AG04450 (cell line): ENCODE measurements at regions not wholly inside any gene's neighbourhood (a gene's known extent, or its start where the extent isn't known, plus 50 kb on each side); places are given as distances from the start of the nearest gene placed in this dataset.

Source experiments
- CTCF ChIA-PET: fragments of 300-600, 350-600 bp; formaldehyde crosslinking; extraction: SDS; loops from one replicate; lab custom pipeline; 2022; ENCODE audit warnings: antibody characterized with exemption, inconsistent platforms; lab: Charles Lee
- POLR2A ChIA-PET: fragments of 350-600 bp; formaldehyde crosslinking; extraction: SDS; loops from one replicate; lab custom pipeline; 2021; ENCODE audit warnings: antibody characterized with exemption, inconsistent platforms; lab: Yijun Ruan, JAX
- DNase-seq: peaks from one replicate; pipeline ENCODE4 v3.0.0-alpha.2; 2011; ENCODE audit warnings: low read depth, low spot score
- H3K27ac ChIP-seq: one replicate; pipeline ENCODE4 v1.5.1; 2012; ENCODE audit warnings: low read depth, low read length, control low read depth
- H3K27me3 ChIP-seq: one replicate; pipeline ENCODE4 v1.6.0; 2012; ENCODE audit warnings: low read length; ENCODE audit not compliant: control insufficient read depth, insufficient read depth
- H3K4me3 ChIP-seq: 2 replicates; pipeline ENCODE4 v1.5.1; 2011; ENCODE audit warnings: mild to moderate bottlenecking, low read depth, low read length, control low read depth
- H3K9me3 ChIP-seq: 2 replicates; pipeline ENCODE4 v1.5.1; 2012; ENCODE audit warnings: low read length; ENCODE audit not compliant: control insufficient read depth, insufficient read depth
- TF ChIP-seq, protein P1 (sequence below): IDR thresholded peaks from 2 replicates; pipeline ENCODE4 v1.5.1; 2011; ENCODE audit warnings: low read depth, low read length, control low read depth, inconsistent platforms

DNA sequence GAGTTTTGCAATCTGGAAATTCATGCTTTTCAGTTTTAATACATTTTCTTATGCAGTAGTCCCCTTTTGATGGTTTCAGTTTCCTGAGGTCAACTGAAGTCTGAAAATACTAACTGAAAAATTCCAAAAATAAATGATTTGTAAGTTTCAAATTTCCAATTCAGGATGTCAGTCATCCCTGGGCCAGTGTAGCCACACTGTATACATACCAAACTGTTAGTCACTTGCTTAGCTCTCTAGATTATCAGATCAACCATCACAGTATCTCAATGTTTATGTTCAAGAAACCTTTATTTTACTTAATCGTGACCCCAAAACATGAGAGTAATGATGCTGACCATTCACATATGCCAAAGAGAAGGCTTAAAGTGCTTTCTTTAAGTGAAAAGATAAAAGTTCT, 715.5 kb downstream of the GBE1 start:
- no peak for DNase-seq
- Histone ChIP-seq H3K4me3 (no peak overlapping the region), H3K27ac (no peak overlapping the region), H3K27me3 (no peaks in the 10 kb centered on the region), H3K9me3 (0 out of 2 replicates have a peak, but pooled peaks cover 2% of the 10 kb centered on the region)
- ChIA-PET POLR2A (no interaction called here), CTCF (no interaction called here)
- TF ChIP-seq, protein P1, sequence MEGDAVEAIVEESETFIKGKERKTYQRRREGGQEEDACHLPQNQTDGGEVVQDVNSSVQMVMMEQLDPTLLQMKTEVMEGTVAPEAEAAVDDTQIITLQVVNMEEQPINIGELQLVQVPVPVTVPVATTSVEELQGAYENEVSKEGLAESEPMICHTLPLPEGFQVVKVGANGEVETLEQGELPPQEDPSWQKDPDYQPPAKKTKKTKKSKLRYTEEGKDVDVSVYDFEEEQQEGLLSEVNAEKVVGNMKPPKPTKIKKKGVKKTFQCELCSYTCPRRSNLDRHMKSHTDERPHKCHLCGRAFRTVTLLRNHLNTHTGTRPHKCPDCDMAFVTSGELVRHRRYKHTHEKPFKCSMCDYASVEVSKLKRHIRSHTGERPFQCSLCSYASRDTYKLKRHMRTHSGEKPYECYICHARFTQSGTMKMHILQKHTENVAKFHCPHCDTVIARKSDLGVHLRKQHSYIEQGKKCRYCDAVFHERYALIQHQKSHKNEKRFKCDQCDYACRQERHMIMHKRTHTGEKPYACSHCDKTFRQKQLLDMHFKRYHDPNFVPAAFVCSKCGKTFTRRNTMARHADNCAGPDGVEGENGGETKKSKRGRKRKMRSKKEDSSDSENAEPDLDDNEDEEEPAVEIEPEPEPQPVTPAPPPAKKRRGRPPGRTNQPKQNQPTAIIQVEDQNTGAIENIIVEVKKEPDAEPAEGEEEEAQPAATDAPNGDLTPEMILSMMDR = no peak

DNA sequence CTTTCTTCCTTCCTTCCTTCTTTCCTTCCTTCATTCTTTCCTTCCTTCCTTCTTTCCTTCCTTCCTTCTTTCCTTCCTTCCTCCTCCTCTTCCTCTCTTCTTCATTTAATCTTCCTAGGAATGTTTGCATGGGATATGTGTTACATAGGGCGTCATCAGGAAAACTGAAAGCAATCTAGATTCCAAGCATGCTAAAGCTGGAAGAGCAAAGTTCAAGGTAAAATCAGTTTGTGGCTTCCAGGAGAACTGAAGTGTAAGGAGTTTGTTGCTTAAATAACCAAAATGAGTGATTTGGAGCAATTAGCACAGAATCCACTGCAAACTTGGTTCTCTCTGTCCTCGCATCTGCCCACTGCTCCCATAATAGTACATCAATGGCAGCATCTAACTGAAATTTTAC, 716.2 kb downstream of the GBE1 start:
- TF ChIP-seq, protein P1 = no peak
- H3K9me3 ChIP-seq = 0 out of 2 replicates have a peak, but pooled peaks cover 2% of the 10 kb centered on the region
- DNase-seq = no peak
- CTCF ChIA-PET = no interaction called here
- H3K4me3 ChIP-seq = no peak overlapping the region
- POLR2A ChIA-PET = no interaction called here
- H3K27me3 ChIP-seq = no peaks in the 10 kb centered on the region
- H3K27ac ChIP-seq = no peak overlapping the region

DNA sequence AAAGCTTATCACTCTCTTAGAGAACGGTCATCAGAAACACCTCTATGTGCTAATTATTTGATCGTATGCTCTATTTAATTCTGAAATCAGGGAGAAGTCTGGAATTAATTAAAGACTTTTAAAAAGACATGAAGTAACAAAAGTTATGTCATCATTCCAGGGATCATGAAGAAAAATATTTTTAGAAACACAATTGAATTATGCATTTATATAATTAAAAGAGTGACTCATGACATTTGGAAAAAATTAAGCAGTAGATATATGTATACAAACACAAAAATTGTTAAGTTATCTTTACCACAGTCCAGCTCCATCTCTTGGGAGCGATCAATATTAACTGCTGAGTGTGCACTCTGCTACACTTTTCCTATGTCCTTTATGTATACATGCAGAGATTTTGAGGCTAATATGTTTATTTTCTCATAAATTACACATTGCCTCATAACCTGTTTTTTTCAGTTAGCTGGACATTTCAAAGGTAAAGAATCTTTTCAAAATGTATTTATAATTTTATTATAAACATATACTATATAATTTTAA, 717.7 kb downstream of the GBE1 start:
- DNase-seq = no peak
- POLR2A ChIA-PET = no interaction called here
- no peak overlapping the region for H3K27ac ChIP-seq
- CTCF ChIA-PET = no interaction called here
- 0 out of 2 replicates have a peak, but pooled peaks cover 2% of the 10 kb centered on the region for H3K9me3 ChIP-seq
- H3K4me3 ChIP-seq = no peak overlapping the region
- no peaks in the 10 kb centered on the region for H3K27me3 ChIP-seq
- TF ChIP-seq, protein P1 = no peak

DNA sequence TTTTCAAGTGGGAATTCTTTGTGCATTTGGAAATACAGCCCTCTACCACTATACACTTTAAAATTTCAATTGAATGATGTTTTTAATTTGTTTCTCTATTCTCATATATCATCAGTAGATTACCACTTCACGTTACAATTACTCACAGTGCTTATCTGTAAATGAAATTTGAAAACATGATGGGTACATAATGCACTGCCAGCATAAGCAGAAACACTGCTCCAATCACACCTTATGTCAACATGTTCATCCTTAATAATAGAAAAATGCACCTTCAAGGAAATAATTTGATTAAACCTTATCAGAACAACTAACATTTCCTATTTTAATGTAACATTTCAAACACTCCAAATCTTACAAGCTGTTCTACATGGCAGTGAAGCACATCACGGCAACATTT, 718.4 kb downstream of the GBE1 start:
- Histone ChIP-seq H3K4me3 (no peak overlapping the region), H3K27ac (no peak overlapping the region), H3K27me3 (no peaks in the 10 kb centered on the region), H3K9me3 (0 out of 2 replicates have a peak, but pooled peaks cover 1% of the 10 kb centered on the region)
- CTCF ChIA-PET = no interaction called here
- DNase-seq = no peak
- TF ChIP-seq, protein P1 = no peak
- POLR2A ChIA-PET = no interaction called here

DNA sequence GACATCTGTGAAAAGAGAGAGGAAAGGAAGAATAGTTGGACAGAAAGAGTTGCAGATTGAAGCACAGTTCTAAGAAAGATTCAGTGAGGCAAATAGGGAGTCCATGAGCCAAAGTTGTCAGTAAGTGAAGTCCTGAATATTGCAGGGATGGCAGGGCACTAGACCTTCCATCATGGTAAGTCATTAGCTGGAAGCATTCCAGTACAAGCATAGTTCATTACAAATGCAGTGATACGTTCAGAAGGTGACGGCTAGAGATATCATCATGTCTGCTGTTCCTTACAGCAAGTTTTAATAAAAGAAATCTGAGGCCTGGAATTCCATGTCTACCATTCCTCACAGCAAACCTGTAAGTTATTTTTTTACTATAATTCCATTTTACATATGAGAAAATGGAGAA, 720.1 kb downstream of the GBE1 start:
- Histone ChIP-seq H3K27me3 (no peaks in the 10 kb centered on the region), H3K4me3 (no peak overlapping the region), H3K27ac (no peak overlapping the region), H3K9me3 (no peaks in the 10 kb centered on the region)
- CTCF ChIA-PET = no interaction called here
- POLR2A ChIA-PET = no interaction called here
- DNase-seq = no peak
- TF ChIP-seq, protein P1 = no peak
